Keratinocyte (primary cell): ENCODE measurements at regions not wholly inside any gene's neighbourhood (a gene's known extent, or its start where the extent isn't known, plus 50 kb on each side); places are given as distances from the start of the nearest gene placed in this dataset.

ENCODE experiments used
- DNase-seq: peaks from one replicate; pipeline ENCODE4 v3.0.0-alpha.2; 2011; ENCODE audit warnings: low read depth, missing footprints, low spot score
- FAIRE-seq: peaks from 2 replicates; lab custom pipeline; 2011; peaks lifted over from hg19 to GRCh38; lab: Jason Lieb, UNC
- H2AFZ ChIP-seq: 2 replicates; pipeline ENCODE4 v1.6.0; 2012; ENCODE audit warnings: low read length, control low read depth, inconsistent platforms; ENCODE audit not compliant: control insufficient read depth
- H3K27ac ChIP-seq: 2 replicates; pipeline ENCODE4 v1.5.1; 2011; ENCODE audit warnings: low read length; ENCODE audit not compliant: control insufficient read depth, insufficient read depth
- H3K27me3 ChIP-seq: 3 replicates; pipeline ENCODE4 v1.6.0; 2011; ENCODE audit warnings: low read length; ENCODE audit not compliant: control insufficient read depth, insufficient read depth; ENCODE audit errors: extremely low read depth
- H3K36me3 ChIP-seq, 2 experiments: 2 replicates in 1 of 2; 3 replicates in 1 of 2; pipeline ENCODE4 v1.5.1; 2011; ENCODE audit warnings: low read length in 2 of 2, mild to moderate bottlenecking in 1 of 2; ENCODE audit not compliant: control insufficient read depth in 2 of 2, insufficient read depth in 2 of 2; ENCODE audit errors: extremely low read depth in 1 of 2
- H3K4me1 ChIP-seq: 3 replicates; pipeline ENCODE4 v1.5.1; 2011; ENCODE audit warnings: low read length; ENCODE audit not compliant: control insufficient read depth, insufficient read depth; ENCODE audit errors: extremely low read depth
- H3K4me2 ChIP-seq: 3 replicates; pipeline ENCODE4 v1.6.0; 2011; ENCODE audit warnings: low read depth, low read length; ENCODE audit not compliant: control insufficient read depth, insufficient read depth; ENCODE audit errors: extremely low read depth
- H3K4me3 ChIP-seq, 3 experiments: fragments of 200-600 bp in 1 of 3; sonication (generic) in 1 of 3; 2 replicates in 2 of 3; 3 replicates in 1 of 3; pipeline ENCODE4 v1.5.1; 2011 to 2016; ENCODE audit warnings: low read length in 3 of 3, mild to moderate bottlenecking in 3 of 3, control low read depth in 2 of 3, inconsistent platforms in 1 of 3, low read depth in 1 of 3, mixed read lengths in 1 of 3, mixed run types in 1 of 3, moderate library complexity in 1 of 3; ENCODE audit not compliant: control insufficient read depth in 2 of 3, insufficient read depth in 2 of 3; ENCODE audit errors: extremely low read depth in 1 of 3
- H3K79me2 ChIP-seq: 2 replicates; pipeline ENCODE4 v1.6.0; 2012; ENCODE audit warnings: low read length; ENCODE audit not compliant: control insufficient read depth, insufficient read depth
- H3K9ac ChIP-seq: 3 replicates; pipeline ENCODE4 v1.6.0; 2011; ENCODE audit warnings: low read length; ENCODE audit not compliant: control insufficient read depth, insufficient read depth; ENCODE audit errors: extremely low read depth
- H3K9me1 ChIP-seq: 3 replicates; pipeline ENCODE4 v1.6.0; 2011; ENCODE audit warnings: low read length; ENCODE audit not compliant: control insufficient read depth, insufficient read depth; ENCODE audit errors: extremely low read depth
- H3K9me3 ChIP-seq: 2 replicates; pipeline ENCODE4 v1.5.1; 2012; ENCODE audit warnings: low read depth, low read length; ENCODE audit not compliant: control insufficient read depth
- H4K20me1 ChIP-seq: 3 replicates; pipeline ENCODE4 v1.6.0; 2011; ENCODE audit warnings: low read length; ENCODE audit not compliant: control insufficient read depth, insufficient read depth; ENCODE audit errors: extremely low read depth
- EZH2 ChIP-seq: IDR thresholded peaks from one replicate; pipeline ENCODE4 v1.6.1; 2012; ENCODE audit warnings: inconsistent platforms, mild to moderate bottlenecking, low read length, moderate library complexity
- dilution Hi-C: fragments of 300-500 bp; cut with MboI; formaldehyde crosslinking; loops from one replicate; pipeline ENCODE4 v1.7.0; 2020; ENCODE audit warnings: low sequenced_read_pairs; ENCODE audit not compliant: extremely low pct_ligation_motif_present
- TF ChIP-seq, protein P1 (sequence below), 3 experiments: IDR thresholded peaks in 1 of 3; conservative IDR thresholded peaks in 1 of 3; optimal IDR thresholded peaks in 1 of 3; 2 replicates in 2 of 3; 3 replicates in 1 of 3; pipeline versions ENCODE3 to v1.5.1; 2011; ENCODE audit warnings: low read length in 3 of 3, mild to moderate bottlenecking in 3 of 3, moderate library complexity in 2 of 3, control low read depth in 1 of 3, inconsistent platforms in 1 of 3; ENCODE audit not compliant: insufficient read depth in 2 of 3; ENCODE audit errors: extremely low read depth in 1 of 3

DNA sequence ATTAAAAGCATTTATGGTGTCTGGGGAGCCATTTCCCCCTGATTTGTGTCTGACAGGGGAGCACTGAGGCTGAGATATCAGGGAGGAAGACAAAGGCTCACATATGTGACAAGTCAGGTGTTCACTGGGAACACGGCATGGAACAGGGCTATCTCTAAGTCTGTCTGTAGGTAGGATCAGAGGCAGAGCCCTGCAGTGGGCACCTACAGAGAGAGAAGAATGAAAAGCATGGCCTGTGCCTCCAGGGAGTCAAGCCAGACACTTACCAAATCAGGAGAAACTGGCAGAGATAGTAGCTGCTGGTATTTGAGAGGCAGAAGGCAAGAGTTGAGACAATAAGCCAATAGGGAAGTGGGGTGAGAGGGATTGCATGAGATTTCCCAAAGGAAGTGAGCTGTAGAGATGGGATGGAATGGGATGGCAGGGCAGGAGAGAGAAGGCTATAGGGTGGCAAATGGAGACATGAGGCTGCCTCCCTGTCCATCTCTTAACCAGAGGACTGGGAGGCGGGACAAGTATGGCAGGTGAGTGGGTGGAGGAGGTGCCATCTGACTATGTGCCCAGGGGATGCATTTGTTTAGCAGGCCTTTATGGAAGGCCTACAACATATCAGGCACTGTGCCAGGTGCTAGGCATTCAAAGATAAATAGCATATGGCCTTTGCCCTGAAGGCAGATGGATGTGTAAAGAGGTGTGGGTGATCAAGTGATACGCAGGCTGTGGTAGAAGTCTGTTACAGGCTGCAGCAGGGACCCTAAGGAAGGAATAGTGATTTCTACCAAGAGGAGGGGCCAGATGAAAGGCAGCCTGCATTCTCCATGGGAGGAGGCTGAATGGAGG is 136.2 kb upstream of the IPO9 start:
- H3K79me2 ChIP-seq = no peaks in the 10 kb centered on the region
- no peak for TF ChIP-seq EZH2
- TF ChIP-seq, protein P1, sequence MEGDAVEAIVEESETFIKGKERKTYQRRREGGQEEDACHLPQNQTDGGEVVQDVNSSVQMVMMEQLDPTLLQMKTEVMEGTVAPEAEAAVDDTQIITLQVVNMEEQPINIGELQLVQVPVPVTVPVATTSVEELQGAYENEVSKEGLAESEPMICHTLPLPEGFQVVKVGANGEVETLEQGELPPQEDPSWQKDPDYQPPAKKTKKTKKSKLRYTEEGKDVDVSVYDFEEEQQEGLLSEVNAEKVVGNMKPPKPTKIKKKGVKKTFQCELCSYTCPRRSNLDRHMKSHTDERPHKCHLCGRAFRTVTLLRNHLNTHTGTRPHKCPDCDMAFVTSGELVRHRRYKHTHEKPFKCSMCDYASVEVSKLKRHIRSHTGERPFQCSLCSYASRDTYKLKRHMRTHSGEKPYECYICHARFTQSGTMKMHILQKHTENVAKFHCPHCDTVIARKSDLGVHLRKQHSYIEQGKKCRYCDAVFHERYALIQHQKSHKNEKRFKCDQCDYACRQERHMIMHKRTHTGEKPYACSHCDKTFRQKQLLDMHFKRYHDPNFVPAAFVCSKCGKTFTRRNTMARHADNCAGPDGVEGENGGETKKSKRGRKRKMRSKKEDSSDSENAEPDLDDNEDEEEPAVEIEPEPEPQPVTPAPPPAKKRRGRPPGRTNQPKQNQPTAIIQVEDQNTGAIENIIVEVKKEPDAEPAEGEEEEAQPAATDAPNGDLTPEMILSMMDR (optimal IDR thresholded peaks at IDR 0.05 in 1 of 3, IDR thresholded peaks at IDR 0.05 in 1 of 3, conservative IDR thresholded peaks at IDR 0.05 in 1 of 3; ENCODE audit: extremely low read depth in 1 of 3, insufficient read depth in 2 of 3, low read length in 3 of 3) = no peak
- no peaks in the 10 kb centered on the region for H3K9me3 ChIP-seq
- no peak overlapping the region for H3K9ac ChIP-seq
- no peak for DNase-seq
- H3K36me3 ChIP-seq = no peaks in the 10 kb centered on the region
- dilution Hi-C loops = loop anchor here (25.0 kb wide), 1 partner anchor 130 kb away; no protein-coding TSS in a partner anchor
- H3K4me2 ChIP-seq = no peak overlapping the region
- H3K4me3 ChIP-seq = no peak overlapping the region
- FAIRE-seq = no peak
- no peak overlapping the region for H3K27ac ChIP-seq
- no peaks in the 10 kb centered on the region for H3K9me1 ChIP-seq
- H3K27me3 ChIP-seq = no peaks in the 10 kb centered on the region
- no peaks in the 10 kb centered on the region for H4K20me1 ChIP-seq
- peaks cover 12% of the 10 kb centered on the region for H3K4me1 ChIP-seq
- H2AFZ ChIP-seq = no peak overlapping the region

DNA sequence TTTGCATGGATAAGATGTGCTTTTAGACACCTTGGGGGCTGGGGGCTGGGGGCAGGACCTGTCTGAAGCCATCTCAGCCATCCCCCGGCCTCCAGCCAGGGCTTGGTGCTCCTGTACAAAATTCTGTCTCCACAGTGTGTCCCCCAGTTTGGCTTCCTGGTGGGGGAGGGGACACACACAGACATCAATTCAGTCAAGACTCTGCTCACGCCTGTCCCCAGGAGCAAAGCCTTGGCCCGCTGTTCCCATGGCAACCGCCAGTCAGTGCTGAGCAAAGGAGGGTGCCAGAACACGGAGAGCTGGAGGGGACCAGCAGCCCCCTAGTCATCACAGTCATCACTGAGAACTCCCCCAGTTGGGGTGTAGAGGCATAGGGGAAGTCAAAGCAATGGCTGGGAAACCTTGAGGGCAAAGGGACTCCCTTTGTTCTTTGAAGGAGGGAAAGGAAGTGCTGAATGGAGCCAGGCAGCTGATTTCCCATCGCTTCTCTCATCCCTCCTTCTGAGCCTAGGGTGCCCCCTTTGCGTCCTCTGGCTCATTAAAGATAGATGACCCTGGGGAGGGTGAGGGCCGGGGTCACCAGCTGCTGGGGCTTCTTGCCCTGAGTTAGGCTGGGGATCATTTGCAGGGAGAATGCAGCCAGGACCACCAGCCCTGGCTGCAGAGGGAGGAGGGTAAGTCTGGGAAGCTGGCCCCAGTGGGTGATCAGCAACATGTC is 134.9 kb upstream of the IPO9 start:
- H4K20me1 ChIP-seq = no peaks in the 10 kb centered on the region
- H3K9ac ChIP-seq = no peak overlapping the region
- H3K4me3 ChIP-seq = no peak overlapping the region
- H3K4me2 ChIP-seq = no peak overlapping the region
- peaks cover 12% of the 10 kb centered on the region for H3K4me1 ChIP-seq
- no peaks in the 10 kb centered on the region for H3K36me3 ChIP-seq
- DNase-seq (no peak), FAIRE-seq (no peak)
- no peaks in the 10 kb centered on the region for H3K27me3 ChIP-seq
- H3K79me2 ChIP-seq = no peaks in the 10 kb centered on the region
- no peak overlapping the region for H2AFZ ChIP-seq
- no peak overlapping the region for H3K27ac ChIP-seq
- TF ChIP-seq EZH2 = no peak
- TF ChIP-seq, protein P1 (optimal IDR thresholded peaks at IDR 0.05 in 1 of 3, IDR thresholded peaks at IDR 0.05 in 1 of 3, conservative IDR thresholded peaks at IDR 0.05 in 1 of 3; ENCODE audit: extremely low read depth in 1 of 3, insufficient read depth in 2 of 3, low read length in 3 of 3) = no peak
- no peaks in the 10 kb centered on the region for H3K9me1 ChIP-seq
- H3K9me3 ChIP-seq = no peaks in the 10 kb centered on the region
- dilution Hi-C loops = loop anchor here (25.0 kb wide), 1 partner anchor 132 kb away; no protein-coding TSS in a partner anchor
